Panc1 (cell line): ENCODE measurements at regions not wholly inside any gene's neighbourhood (a gene's known extent, or its start where the extent isn't known, plus 50 kb on each side); places are given as distances from the start of the nearest gene placed in this dataset.

Source experiments
- ATAC-seq: fragments of 200-7000 bp; cut with Tn5 transposase; 2 replicates; pipeline ENCODE4 v1.9.1; 2020; ENCODE audit warnings: mild to moderate bottlenecking, moderate library complexity
- BruUV-seq: library from RNA; stranded (reverse); fragments of 400-500 nt; replicated peaks from 2 replicates; lab custom pipeline; 2021; lab: Mats Ljungman, UMichigan
- CTCF ChIA-PET: fragments of 300-600 bp; sonication (Branson Sonifier 250); formaldehyde crosslinking; loops from one replicate; lab custom pipeline; 2022; ENCODE audit warnings: antibody characterized with exemption; lab: Charles Lee
- POLR2A ChIA-PET: fragments of 300-600 bp; sonication (Branson Sonifier 250); formaldehyde crosslinking; loops from one replicate; lab custom pipeline; 2022; ENCODE audit warnings: antibody characterized with exemption; lab: Charles Lee
- DNase-seq: peaks from one replicate; pipeline ENCODE4 v3.0.0-alpha.2; 2010; ENCODE audit warnings: low read depth, low spot score
- H3K27ac ChIP-seq: 2 replicates; pipeline ENCODE4 v1.5.1; 2011; ENCODE audit warnings: mild to moderate bottlenecking, low read length, inconsistent platforms
- H3K27me3 ChIP-seq: fragments of 200-500 bp; sonication (Bioruptor generic); 2 replicates; pipeline ENCODE4 v1.6.0; 2014; ENCODE audit warnings: low read length, inconsistent platforms; ENCODE audit not compliant: control insufficient read depth, insufficient read depth
- H3K36me3 ChIP-seq: fragments of 200-500 bp; sonication (Bioruptor generic); 2 replicates; pipeline ENCODE4 v1.5.1; 2014; ENCODE audit warnings: inconsistent platforms, mild to moderate bottlenecking, low read length, moderate library complexity; ENCODE audit not compliant: control insufficient read depth, insufficient read depth
- H3K4me1 ChIP-seq: 2 replicates; pipeline ENCODE4 v1.5.1; 2011; ENCODE audit warnings: inconsistent platforms, mild to moderate bottlenecking, low read length, moderate library complexity; ENCODE audit not compliant: control insufficient read depth, insufficient read depth
- H3K4me3 ChIP-seq, 2 experiments: 2 replicates each; pipeline ENCODE4 v1.5.1; 2011 to 2012; ENCODE audit warnings: low read depth in 2 of 2, low read length in 2 of 2, mild to moderate bottlenecking in 2 of 2, inconsistent platforms in 1 of 2, moderate library complexity in 1 of 2
- H3K9me3 ChIP-seq: fragments of 200-500 bp; sonication (Bioruptor generic); 2 replicates; pipeline ENCODE4 v1.5.1; 2014; ENCODE audit warnings: low read depth, mild to moderate bottlenecking, inconsistent platforms, low read length, moderate library complexity; ENCODE audit not compliant: control insufficient read depth, insufficient read depth
- POLR2AphosphoS5 ChIP-seq: IDR thresholded peaks from 2 replicates; pipeline ENCODE4 v1.6.1; 2012; ENCODE audit warnings: mild to moderate bottlenecking, low read depth, low read length, moderate library complexity
- SIN3A ChIP-seq: IDR thresholded peaks from 2 replicates; pipeline ENCODE4 v1.6.1; 2012; ENCODE audit warnings: low read depth, mild to moderate bottlenecking, low read length, moderate library complexity, borderline replicate concordance; ENCODE audit not compliant: insufficient read depth
- TCF7L2 ChIP-seq: IDR thresholded peaks from 2 replicates; pipeline ENCODE4 v1.6.1; 2011; ENCODE audit warnings: mild to moderate bottlenecking, low read depth, low read length, inconsistent platforms
- in situ Hi-C: cut with HindIII; loops from 2 replicates; pipeline ENCODE4 v1.10.0; 2016; ENCODE audit warnings: low sequenced_read_pairs, low pct_unique_long_range_greater_than_20kb
- intact Hi-C: fragments of 100-400 bp; cut with micrococcal nuclease; formaldehyde crosslinking; loops from one replicate; pipeline ENCODE4 v1.10.0; 2022; ENCODE audit not compliant: unreplicated experiment
- TF ChIP-seq, protein P1 (sequence below): fragments of 450-650 bp; IDR thresholded peaks from 2 replicates; pipeline ENCODE4 v1.5.1; 2017; ENCODE audit warnings: mild to moderate bottlenecking
- TF ChIP-seq, protein P2 (sequence below), 2 experiments: IDR thresholded peaks; 2 replicates each; pipeline ENCODE4 v1.6.1; 2011 to 2012; ENCODE audit warnings: low read depth in 2 of 2, control low read depth in 1 of 2, low read length in 1 of 2, mild to moderate bottlenecking in 1 of 2, moderate library complexity in 1 of 2; ENCODE audit not compliant: insufficient read depth in 1 of 2

DNA sequence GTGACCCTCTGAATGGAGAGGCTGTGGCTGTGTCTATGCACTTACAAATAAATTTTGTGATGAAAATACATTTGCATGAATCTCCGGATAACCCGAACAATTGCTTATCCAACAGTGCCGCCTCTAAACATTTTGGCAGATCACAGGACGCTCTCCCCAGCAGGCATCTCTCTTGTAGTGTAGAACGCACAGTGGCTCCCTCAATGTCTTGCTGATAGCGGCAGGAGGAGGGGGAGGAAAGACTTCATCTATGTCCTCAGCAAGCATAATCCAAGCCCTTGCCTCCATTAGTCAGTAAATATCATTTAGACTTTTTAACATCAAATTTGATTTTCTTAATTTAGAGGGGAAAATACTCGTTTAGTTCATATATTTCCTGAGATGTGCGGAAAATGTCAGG is 318.1 kb upstream of the IGF1R start:
- no peaks in the 10 kb centered on the region for H3K4me1 ChIP-seq

DNA sequence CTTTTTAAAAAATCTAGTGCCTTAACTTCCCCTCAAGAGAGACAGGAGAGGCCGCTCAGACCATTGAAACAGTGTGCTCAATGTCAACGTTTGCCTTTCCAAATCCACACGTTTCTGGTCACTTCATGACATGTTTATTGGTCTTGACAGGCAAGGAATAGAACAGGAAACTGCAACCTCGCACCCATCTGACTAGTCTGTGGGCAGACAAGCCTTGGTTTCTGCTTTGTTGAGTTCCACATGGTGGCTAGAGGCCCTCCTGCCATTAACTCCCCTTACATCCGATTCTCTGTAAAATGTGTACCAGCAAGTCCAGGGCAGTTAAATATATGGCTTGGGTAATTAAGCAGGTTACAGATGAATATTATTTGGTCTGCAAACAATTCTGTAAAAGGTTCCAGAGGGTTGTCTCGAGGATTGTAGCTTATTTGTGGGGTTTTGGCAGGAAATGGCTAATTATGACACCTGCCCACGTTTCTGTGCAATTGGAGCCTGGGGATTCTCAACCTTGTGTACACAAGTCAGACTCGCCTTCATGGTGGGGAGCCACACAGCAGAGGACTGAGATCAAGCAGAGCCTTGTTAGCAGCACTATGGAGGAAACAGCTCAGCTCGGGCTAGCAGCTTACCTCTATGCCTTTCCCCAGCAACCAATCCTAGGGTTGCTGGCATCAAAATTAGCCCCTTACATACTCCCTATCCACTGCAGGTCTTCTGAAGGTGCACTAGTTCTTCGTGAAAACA is 317.5 kb upstream of the IGF1R start:
- intact Hi-C loops = no loop called here
- no peaks in the 10 kb centered on the region for H3K9me3 ChIP-seq
- ATAC-seq (no peak), DNase-seq (no peak)
- no peaks in the 10 kb centered on the region for H3K4me1 ChIP-seq
- CTCF ChIA-PET = no interaction called here
- H3K27ac ChIP-seq = no peak overlapping the region
- TF ChIP-seq, protein P1, sequence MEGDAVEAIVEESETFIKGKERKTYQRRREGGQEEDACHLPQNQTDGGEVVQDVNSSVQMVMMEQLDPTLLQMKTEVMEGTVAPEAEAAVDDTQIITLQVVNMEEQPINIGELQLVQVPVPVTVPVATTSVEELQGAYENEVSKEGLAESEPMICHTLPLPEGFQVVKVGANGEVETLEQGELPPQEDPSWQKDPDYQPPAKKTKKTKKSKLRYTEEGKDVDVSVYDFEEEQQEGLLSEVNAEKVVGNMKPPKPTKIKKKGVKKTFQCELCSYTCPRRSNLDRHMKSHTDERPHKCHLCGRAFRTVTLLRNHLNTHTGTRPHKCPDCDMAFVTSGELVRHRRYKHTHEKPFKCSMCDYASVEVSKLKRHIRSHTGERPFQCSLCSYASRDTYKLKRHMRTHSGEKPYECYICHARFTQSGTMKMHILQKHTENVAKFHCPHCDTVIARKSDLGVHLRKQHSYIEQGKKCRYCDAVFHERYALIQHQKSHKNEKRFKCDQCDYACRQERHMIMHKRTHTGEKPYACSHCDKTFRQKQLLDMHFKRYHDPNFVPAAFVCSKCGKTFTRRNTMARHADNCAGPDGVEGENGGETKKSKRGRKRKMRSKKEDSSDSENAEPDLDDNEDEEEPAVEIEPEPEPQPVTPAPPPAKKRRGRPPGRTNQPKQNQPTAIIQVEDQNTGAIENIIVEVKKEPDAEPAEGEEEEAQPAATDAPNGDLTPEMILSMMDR = no peak
- no peak for TF ChIP-seq POLR2AphosphoS5
- TF ChIP-seq TCF7L2 = no peak
- no peak for TF ChIP-seq SIN3A
- TF ChIP-seq, protein P2, sequence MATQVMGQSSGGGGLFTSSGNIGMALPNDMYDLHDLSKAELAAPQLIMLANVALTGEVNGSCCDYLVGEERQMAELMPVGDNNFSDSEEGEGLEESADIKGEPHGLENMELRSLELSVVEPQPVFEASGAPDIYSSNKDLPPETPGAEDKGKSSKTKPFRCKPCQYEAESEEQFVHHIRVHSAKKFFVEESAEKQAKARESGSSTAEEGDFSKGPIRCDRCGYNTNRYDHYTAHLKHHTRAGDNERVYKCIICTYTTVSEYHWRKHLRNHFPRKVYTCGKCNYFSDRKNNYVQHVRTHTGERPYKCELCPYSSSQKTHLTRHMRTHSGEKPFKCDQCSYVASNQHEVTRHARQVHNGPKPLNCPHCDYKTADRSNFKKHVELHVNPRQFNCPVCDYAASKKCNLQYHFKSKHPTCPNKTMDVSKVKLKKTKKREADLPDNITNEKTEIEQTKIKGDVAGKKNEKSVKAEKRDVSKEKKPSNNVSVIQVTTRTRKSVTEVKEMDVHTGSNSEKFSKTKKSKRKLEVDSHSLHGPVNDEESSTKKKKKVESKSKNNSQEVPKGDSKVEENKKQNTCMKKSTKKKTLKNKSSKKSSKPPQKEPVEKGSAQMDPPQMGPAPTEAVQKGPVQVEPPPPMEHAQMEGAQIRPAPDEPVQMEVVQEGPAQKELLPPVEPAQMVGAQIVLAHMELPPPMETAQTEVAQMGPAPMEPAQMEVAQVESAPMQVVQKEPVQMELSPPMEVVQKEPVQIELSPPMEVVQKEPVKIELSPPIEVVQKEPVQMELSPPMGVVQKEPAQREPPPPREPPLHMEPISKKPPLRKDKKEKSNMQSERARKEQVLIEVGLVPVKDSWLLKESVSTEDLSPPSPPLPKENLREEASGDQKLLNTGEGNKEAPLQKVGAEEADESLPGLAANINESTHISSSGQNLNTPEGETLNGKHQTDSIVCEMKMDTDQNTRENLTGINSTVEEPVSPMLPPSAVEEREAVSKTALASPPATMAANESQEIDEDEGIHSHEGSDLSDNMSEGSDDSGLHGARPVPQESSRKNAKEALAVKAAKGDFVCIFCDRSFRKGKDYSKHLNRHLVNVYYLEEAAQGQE (IDR thresholded peaks at IDR 0.05; ENCODE audit: insufficient read depth in 1 of 2, low read depth in 2 of 2, low read length in 1 of 2) = no peak
- H3K36me3 ChIP-seq = no peaks in the 10 kb centered on the region
- H3K27me3 ChIP-seq = peaks cover 19% of the 10 kb centered on the region
- no peak overlapping the region for H3K4me3 ChIP-seq
- in situ Hi-C loops = no loop called here
- no TSS peak for BruUV-seq
- POLR2A ChIA-PET = no interaction called here

More for the DNA sequence above, 318.1 kb upstream of the IGF1R start:
- no peaks in the 10 kb centered on the region for H3K36me3 ChIP-seq
- no peaks in the 10 kb centered on the region for H3K9me3 ChIP-seq
- intact Hi-C loops = no loop called here
- no peak overlapping the region for H3K27ac ChIP-seq
- in situ Hi-C loops = no loop called here
- DNase-seq (no peak), ATAC-seq (no peak)
- ChIA-PET POLR2A (no interaction called here), CTCF (no interaction called here)
- no TSS peak for BruUV-seq
- TF ChIP-seq, protein P1 = no peak
- TF ChIP-seq SIN3A = no peak
- no peak for TF ChIP-seq TCF7L2
- TF ChIP-seq POLR2AphosphoS5 = no peak
- TF ChIP-seq, protein P2 (IDR thresholded peaks at IDR 0.05; ENCODE audit: insufficient read depth in 1 of 2, low read depth in 2 of 2, low read length in 1 of 2) = no peak
- peaks cover 19% of the 10 kb centered on the region for H3K27me3 ChIP-seq
- no peak overlapping the region for H3K4me3 ChIP-seq
